ENCODE measurements at regions not wholly inside any gene's neighbourhood (a gene's known extent, or its start where the extent isn't known, plus 50 kb on each side); places are given as distances from the start of the nearest gene placed in this dataset.
A peak's percentile ranks its signal among the peaks of the same experiment; 100 is the strongest.

GRCh38 chr2:19837235-19837766 is 64.5 kb downstream of the TTC32 start:
- no peak overlapping the region for H3K4me3 ChIP-seq (ENCODE audit: low read depth, low read length)
- no peaks in the 10 kb centered on the region for H3K36me3 Mint-ChIP-seq
- DNase-seq (no peak), ATAC-seq (ENCODE audit: low read depth in 2 of 2) (no peak)
- H3K4me1 ChIP-seq (ENCODE audit: control insufficient read depth, insufficient read depth, low read length, poor library complexity, severe bottlenecking), result no peaks in the 10 kb centered on the region
- no peaks in the 10 kb centered on the region for H3K36me3 ChIP-seq (ENCODE audit: control insufficient read depth, insufficient read depth, low read length)
- no peak overlapping the region for H3K27ac ChIP-seq (ENCODE audit: insufficient read depth, low read length, poor library complexity, severe bottlenecking)
- no peaks in the 10 kb centered on the region for H3K9me3 ChIP-seq (ENCODE audit: control insufficient read depth in 2 of 2, low read length in 2 of 2)
- H3K27ac Mint-ChIP-seq, result no peak overlapping the region
- H3K27me3 Mint-ChIP-seq, result peaks cover 18% of the 10 kb centered on the region
- no peaks in the 10 kb centered on the region for H3K27me3 ChIP-seq (ENCODE audit: control insufficient read depth, insufficient read depth, low read length)
- peaks cover 0 to 4% (median 0%) of the 10 kb centered on the region in 7 donors for H3K9me3 Mint-ChIP-seq
- no peak overlapping the region for H3K4me3 Mint-ChIP-seq
- H3K4me1 Mint-ChIP-seq, result no peaks in the 10 kb centered on the region

- H3K36me3 ChIP-seq (ENCODE audit: control insufficient read depth, insufficient read depth, low read length), result no peaks in the 10 kb centered on the region
- DNase-seq, result no peak
- Mint-ChIP-seq H3K27ac (no peak overlapping the region), H3K9me3 (peaks cover 0 to 4% (median 0%) of the 10 kb centered on the region in 7 donors), H3K27me3 (peaks cover 18% of the 10 kb centered on the region), H3K4me1 (no peaks in the 10 kb centered on the region), H3K4me3 (no peak overlapping the region), H3K36me3 (no peaks in the 10 kb centered on the region)
- no peaks in the 10 kb centered on the region for H3K9me3 ChIP-seq (ENCODE audit: control insufficient read depth in 2 of 2, low read length in 2 of 2)
- no peaks in the 10 kb centered on the region for H3K27me3 ChIP-seq (ENCODE audit: control insufficient read depth, insufficient read depth, low read length)
- no peak for ATAC-seq (ENCODE audit: low read depth in 2 of 2)
- no peak overlapping the region for H3K4me3 ChIP-seq (ENCODE audit: low read depth, low read length)
- no peak overlapping the region for H3K27ac ChIP-seq (ENCODE audit: insufficient read depth, low read length, poor library complexity, severe bottlenecking)
- no peaks in the 10 kb centered on the region for H3K4me1 ChIP-seq (ENCODE audit: control insufficient read depth, insufficient read depth, low read length, poor library complexity, severe bottlenecking)
Observed at GRCh38 chr2:19835781-19836281, 66.0 kb downstream of the TTC32 start.

- H3K36me3 Mint-ChIP-seq, result no peaks in the 10 kb centered on the region
- no peak for ATAC-seq (ENCODE audit: low read depth in 2 of 2)
- H3K4me3 Mint-ChIP-seq, result no peak overlapping the region
- no peaks in the 10 kb centered on the region for H3K9me3 ChIP-seq (ENCODE audit: control insufficient read depth in 2 of 2, low read length in 2 of 2)
- no peaks in the 10 kb centered on the region for H3K4me1 ChIP-seq (ENCODE audit: control insufficient read depth, insufficient read depth, low read length, poor library complexity, severe bottlenecking)
- no peaks in the 10 kb centered on the region for H3K4me1 Mint-ChIP-seq
- H3K4me3 ChIP-seq (ENCODE audit: low read depth, low read length), result no peak overlapping the region
- H3K27me3 ChIP-seq (ENCODE audit: control insufficient read depth, insufficient read depth, low read length), result no peaks in the 10 kb centered on the region
- H3K27me3 Mint-ChIP-seq, result peaks cover 19% of the 10 kb centered on the region
- no peak for DNase-seq
- peaks cover 0 to 6% (median under 1%) of the 10 kb centered on the region in 7 donors for H3K9me3 Mint-ChIP-seq
- no peaks in the 10 kb centered on the region for H3K36me3 ChIP-seq (ENCODE audit: control insufficient read depth, insufficient read depth, low read length)
- no peak overlapping the region for H3K27ac Mint-ChIP-seq
- no peak overlapping the region for H3K27ac ChIP-seq (ENCODE audit: insufficient read depth, low read length, poor library complexity, severe bottlenecking)
Observed at GRCh38 chr2:19833978-19834377, 67.8 kb downstream of the TTC32 start.

- Histone ChIP-seq H3K27me3 (ENCODE audit: control insufficient read depth, insufficient read depth, low read length) (peaks cover 5% of the 10 kb centered on the region), H3K4me3 (ENCODE audit: low read depth, low read length) (no peak overlapping the region), H3K36me3 (ENCODE audit: control insufficient read depth, insufficient read depth, low read length) (no peaks in the 10 kb centered on the region), H3K9me3 (ENCODE audit: control insufficient read depth in 2 of 2, low read length in 2 of 2) (no peaks in the 10 kb centered on the region), H3K4me1 (ENCODE audit: control insufficient read depth, insufficient read depth, low read length, poor library complexity, severe bottlenecking) (no peaks in the 10 kb centered on the region), H3K27ac (ENCODE audit: insufficient read depth, low read length, poor library complexity, severe bottlenecking) (no peak overlapping the region)
- DNase-seq (no peak), ATAC-seq (ENCODE audit: low read depth in 2 of 2) (no peak)
- peaks cover 23% of the 10 kb centered on the region for H3K27me3 Mint-ChIP-seq
- peaks cover 0 to 3% (median 2%) of the 10 kb centered on the region in 7 donors for H3K9me3 Mint-ChIP-seq
- H3K4me3 Mint-ChIP-seq, result no peak overlapping the region
- H3K4me1 Mint-ChIP-seq, result no peaks in the 10 kb centered on the region
- H3K36me3 Mint-ChIP-seq, result no peaks in the 10 kb centered on the region
- peak overlapping the region in 1 of 3 donors; percentile 63 for H3K27ac Mint-ChIP-seq
Observed at GRCh38 chr2:19829672-19830071, 72.1 kb downstream of the TTC32 start.

- Histone ChIP-seq H3K27me3 (ENCODE audit: control insufficient read depth, insufficient read depth, low read length) (peaks cover 5% of the 10 kb centered on the region), H3K4me3 (ENCODE audit: low read depth, low read length) (no peak overlapping the region), H3K9me3 (ENCODE audit: control insufficient read depth in 2 of 2, low read length in 2 of 2) (no peaks in the 10 kb centered on the region), H3K27ac (ENCODE audit: insufficient read depth, low read length, poor library complexity, severe bottlenecking) (no peak overlapping the region), H3K4me1 (ENCODE audit: control insufficient read depth, insufficient read depth, low read length, poor library complexity, severe bottlenecking) (no peaks in the 10 kb centered on the region), H3K36me3 (ENCODE audit: control insufficient read depth, insufficient read depth, low read length) (no peaks in the 10 kb centered on the region)
- Mint-ChIP-seq H3K4me1 (peaks cover 0 to 4% (median 0%) of the 10 kb centered on the region in 4 donors), H3K36me3 (no peaks in the 10 kb centered on the region), H3K27me3 (peaks cover 27% of the 10 kb centered on the region), H3K27ac (no peak overlapping the region), H3K9me3 (peaks cover 0 to 3% (median 2%) of the 10 kb centered on the region in 7 donors), H3K4me3 (no peak overlapping the region)
- ATAC-seq (ENCODE audit: low read depth in 2 of 2) (no peak), DNase-seq (no peak)
Observed at GRCh38 chr2:19826874-19827273, 74.9 kb downstream of the TTC32 start.

GRCh38 chr2:19823507-19823906 is 78.3 kb downstream of the TTC32 start:
- Mint-ChIP-seq H3K4me3 (no peak overlapping the region), H3K27me3 (peaks cover 20% of the 10 kb centered on the region), H3K9me3 (peaks cover 0 to 2% (median 0%) of the 10 kb centered on the region in 7 donors)

GRCh38 chr2:19819097-19820065 is 82.4 kb downstream of the TTC32 start:
- no peaks in the 10 kb centered on the region for H3K9me3 Mint-ChIP-seq
- H3K9me3 ChIP-seq (ENCODE audit: control insufficient read depth in 2 of 2, low read length in 2 of 2), result no peaks in the 10 kb centered on the region
- no peaks in the 10 kb centered on the region for H3K27me3 ChIP-seq (ENCODE audit: control insufficient read depth, insufficient read depth, low read length)
- ATAC-seq (ENCODE audit: low read depth in 2 of 2) (no peak), DNase-seq (no peak)
- H3K4me1 ChIP-seq (ENCODE audit: control insufficient read depth, insufficient read depth, low read length, poor library complexity, severe bottlenecking), result no peaks in the 10 kb centered on the region
- peaks cover 7% of the 10 kb centered on the region for H3K27me3 Mint-ChIP-seq
- no peak overlapping the region for H3K4me3 ChIP-seq (ENCODE audit: low read depth, low read length)
- H3K27ac ChIP-seq (ENCODE audit: insufficient read depth, low read length, poor library complexity, severe bottlenecking), result no peak overlapping the region
- H3K36me3 ChIP-seq (ENCODE audit: control insufficient read depth, insufficient read depth, low read length), result no peaks in the 10 kb centered on the region
- peaks cover 0 to 4% (median 0%) of the 10 kb centered on the region in 4 donors for H3K4me1 Mint-ChIP-seq
- H3K4me3 Mint-ChIP-seq, result no peak overlapping the region
- no peaks in the 10 kb centered on the region for H3K36me3 Mint-ChIP-seq
- no peak overlapping the region for H3K27ac Mint-ChIP-seq

More at GRCh38 chr2:19823507-19823906, 78.3 kb downstream of the TTC32 start:
- no peak for ATAC-seq (ENCODE audit: low read depth in 2 of 2)
- Histone ChIP-seq H3K27me3 (ENCODE audit: control insufficient read depth, insufficient read depth, low read length) (peaks cover 5% of the 10 kb centered on the region), H3K4me1 (ENCODE audit: control insufficient read depth, insufficient read depth, low read length, poor library complexity, severe bottlenecking) (no peaks in the 10 kb centered on the region), H3K36me3 (ENCODE audit: control insufficient read depth, insufficient read depth, low read length) (no peaks in the 10 kb centered on the region), H3K27ac (ENCODE audit: insufficient read depth, low read length, poor library complexity, severe bottlenecking) (no peak overlapping the region), H3K4me3 (ENCODE audit: low read depth, low read length) (no peak overlapping the region), H3K9me3 (ENCODE audit: control insufficient read depth in 2 of 2, low read length in 2 of 2) (no peaks in the 10 kb centered on the region)
- Mint-ChIP-seq H3K27ac (no peak overlapping the region), H3K36me3 (no peaks in the 10 kb centered on the region), H3K4me1 (peaks cover 0 to 4% (median 0%) of the 10 kb centered on the region in 4 donors)
- no peak for DNase-seq

Measured in CD4-positive, CD25-positive, alpha-beta regulatory T cell (primary cell).